IPS-18a (cell line): ENCODE measurements at regions not wholly inside any gene's neighbourhood (a gene's known extent, or its start where the extent isn't known, plus 50 kb on each side); places are given as distances from the start of the nearest gene placed in this dataset.

Source experiments
- H3K27ac ChIP-seq: one replicate; pipeline ENCODE4 v1.5.1; 2013; ENCODE audit warnings: low read length
- H3K27me3 ChIP-seq: one replicate; pipeline ENCODE4 v1.6.1; 2013; ENCODE audit warnings: mild to moderate bottlenecking, low read length; ENCODE audit not compliant: control insufficient read depth, insufficient read depth
- H3K36me3 ChIP-seq: one replicate; pipeline ENCODE4 v1.6.1; 2013; ENCODE audit warnings: low read depth, low read length; ENCODE audit not compliant: control insufficient read depth
- H3K4me1 ChIP-seq: one replicate; pipeline ENCODE4 v1.6.1; 2013; ENCODE audit warnings: low read depth, low read length; ENCODE audit not compliant: control insufficient read depth
- H3K4me3 ChIP-seq: one replicate; pipeline ENCODE4 v1.5.1; 2013; ENCODE audit warnings: low read length
- H3K9ac ChIP-seq: one replicate; pipeline ENCODE4 v1.6.1; 2013; ENCODE audit warnings: mild to moderate bottlenecking, low read length, moderate library complexity
- H3K9me3 ChIP-seq: one replicate; pipeline ENCODE4 v1.6.1; 2013; ENCODE audit warnings: low read depth, low read length; ENCODE audit not compliant: control insufficient read depth

GRCh38 chr1:75083848-75084514 is 50.2 kb upstream of the LHX8 start:
- no peaks in the 10 kb centered on the region for H3K9me3 ChIP-seq
- no peak overlapping the region for H3K4me3 ChIP-seq
- H3K27me3 ChIP-seq, result peaks cover 8% of the 10 kb centered on the region
- H3K36me3 ChIP-seq, result no peaks in the 10 kb centered on the region
- H3K9ac ChIP-seq, result no peak overlapping the region
- H3K4me1 ChIP-seq, result peaks cover 41% of the 10 kb centered on the region
- H3K27ac ChIP-seq, result no peak overlapping the region
